GM18505 (cell line): ENCODE measurements at regions not wholly inside any gene's neighbourhood (a gene's known extent, or its start where the extent isn't known, plus 50 kb on each side); places are given as distances from the start of the nearest gene placed in this dataset.

Experiments
- ATAC-seq: cut with Tn5 transposase; IDR thresholded peaks from one replicate; pipeline ENCODE4 v1.9.1; 2021; ENCODE audit not compliant: unreplicated experiment
- POLR2A ChIP-seq: IDR thresholded peaks from 4 replicates; pipeline ENCODE4 v1.6.1; 2011; ENCODE audit warnings: borderline replicate concordance; ENCODE audit not compliant: insufficient read depth, insufficient read length; ENCODE audit errors: extremely low read depth

DNA sequence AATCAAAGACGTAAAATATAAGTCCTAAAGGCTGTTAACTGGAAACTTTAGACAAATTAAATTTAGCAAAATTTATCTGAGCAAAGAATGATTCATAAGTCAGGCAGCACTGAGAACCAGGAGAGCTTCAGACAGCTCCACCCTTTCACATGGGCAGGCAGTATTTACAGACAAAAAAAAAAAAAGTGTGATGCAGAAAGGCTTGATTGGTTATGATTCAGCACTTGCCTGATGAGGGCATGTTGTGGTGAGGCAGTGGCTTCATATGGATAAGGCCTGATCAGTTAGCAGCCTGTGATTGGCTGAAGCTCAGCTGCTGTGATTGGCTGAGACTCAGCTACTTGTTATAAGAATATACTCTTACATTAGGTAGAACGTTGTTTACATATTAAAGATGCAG lies 495.4 kb upstream of the POM121L12 start:
- no peak for ATAC-seq
- TF ChIP-seq POLR2A, result no peak

DNA sequence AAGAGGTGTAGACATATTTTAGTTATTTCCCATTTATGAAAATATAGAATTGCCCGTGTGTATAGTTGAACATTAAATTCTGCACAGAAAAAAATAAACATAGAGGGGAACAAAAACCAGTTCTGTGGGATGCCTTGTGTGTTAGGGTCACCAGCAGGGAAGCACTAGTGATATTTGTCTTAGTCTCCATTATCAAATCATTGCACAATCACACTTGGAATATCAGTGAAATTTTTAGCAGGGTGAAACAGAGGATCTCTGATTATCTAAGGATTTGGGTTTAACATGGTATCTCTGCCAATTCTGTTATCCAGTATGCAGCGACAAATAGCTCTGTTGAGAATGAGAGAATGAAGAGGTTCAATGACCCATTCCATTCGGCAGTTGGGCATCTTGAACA lies 496.0 kb upstream of the POM121L12 start:
- no peak for TF ChIP-seq POLR2A
- ATAC-seq, result no peak

DNA sequence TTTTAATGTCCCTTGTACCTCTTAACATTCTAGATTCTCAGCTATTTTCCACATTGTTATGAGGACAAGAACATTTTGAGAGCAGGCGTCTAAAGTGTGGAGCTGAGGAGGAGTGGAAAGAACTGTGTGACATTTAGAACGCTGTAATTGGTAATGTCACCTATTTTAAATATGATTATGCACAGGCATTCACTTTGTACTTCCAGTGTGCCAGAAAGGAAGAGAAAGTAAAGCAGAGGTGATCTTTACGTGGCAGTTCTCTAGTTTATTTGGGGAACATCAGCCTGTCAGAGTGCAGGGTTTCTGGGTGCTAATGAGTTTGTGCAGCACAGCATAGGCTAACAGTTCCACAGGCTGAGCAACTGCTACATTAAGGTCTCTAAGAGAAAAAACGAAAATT lies 498.4 kb upstream of the POM121L12 start:
- no peak for TF ChIP-seq POLR2A
- no peak for ATAC-seq

DNA sequence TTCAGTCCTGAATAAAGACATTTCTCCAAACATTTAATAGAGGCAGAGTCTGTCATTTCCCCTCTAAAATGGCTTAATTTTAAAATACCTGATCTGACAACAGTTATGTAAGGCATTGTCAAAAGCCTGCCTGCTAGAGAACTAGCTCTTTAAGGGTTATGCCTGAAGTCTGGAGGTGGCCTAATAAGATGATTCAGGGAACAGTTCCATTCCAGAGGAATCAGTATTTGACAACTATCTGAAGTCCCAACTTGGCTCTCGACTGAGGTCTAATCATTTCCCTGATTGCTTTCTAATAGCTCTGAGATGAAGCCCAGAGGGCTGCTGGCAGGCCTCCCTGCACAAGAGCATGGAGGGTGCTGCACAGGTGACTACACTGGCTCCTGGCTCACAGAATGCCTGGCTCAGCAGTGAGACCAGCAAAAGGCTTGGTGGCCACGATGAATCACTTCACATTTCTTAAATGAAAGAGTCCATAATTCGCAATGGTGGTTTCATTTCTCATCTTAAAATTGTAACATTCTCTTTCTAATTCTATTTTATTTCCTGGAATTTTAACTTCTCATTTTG lies 509.6 kb upstream of the POM121L12 start:
- ATAC-seq, result no peak
- no peak for TF ChIP-seq POLR2A

DNA sequence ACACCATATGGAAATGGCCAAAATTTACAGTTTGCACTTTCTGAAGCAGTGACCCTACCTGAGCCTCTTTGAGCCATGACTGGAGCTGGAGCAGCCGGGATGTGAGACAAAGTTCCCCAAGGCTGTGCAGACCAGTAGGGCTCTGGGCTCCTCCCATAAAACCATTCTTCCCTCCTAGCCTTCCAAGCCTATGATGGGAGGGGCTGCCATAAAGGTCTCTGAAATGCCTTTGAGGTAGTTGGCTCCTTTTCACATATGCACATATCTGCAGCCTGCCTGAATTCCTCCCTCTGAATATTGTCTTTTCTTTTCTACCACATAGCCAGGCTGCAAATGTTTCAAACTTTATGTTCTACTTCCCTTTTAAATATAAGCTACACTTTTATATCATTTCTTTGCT lies 516.6 kb upstream of the POM121L12 start:
- no peak for ATAC-seq

DNA sequence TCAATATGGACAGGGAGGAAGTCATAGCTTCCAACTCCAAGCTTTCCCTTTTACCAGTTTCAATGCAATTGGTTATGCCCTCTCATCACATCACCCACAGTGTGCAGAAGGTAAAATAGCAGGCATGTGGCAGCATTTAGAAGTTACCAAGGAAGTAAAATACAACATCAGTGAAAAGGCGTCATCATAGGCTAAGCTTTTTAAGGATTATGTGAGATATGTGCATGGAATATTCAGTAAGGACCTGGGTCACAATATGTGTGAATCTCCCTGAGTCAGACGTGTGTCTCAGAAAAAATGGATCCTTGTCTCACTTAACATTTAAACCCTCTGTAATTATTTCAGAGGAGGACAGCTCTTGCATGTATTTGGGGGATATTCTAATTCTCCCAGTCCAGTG lies 522.8 kb upstream of the POM121L12 start:
- no peak for ATAC-seq
- TF ChIP-seq POLR2A, result no peak

More for the DNA sequence above, 516.6 kb upstream of the POM121L12 start:
- TF ChIP-seq POLR2A, result no peak

DNA sequence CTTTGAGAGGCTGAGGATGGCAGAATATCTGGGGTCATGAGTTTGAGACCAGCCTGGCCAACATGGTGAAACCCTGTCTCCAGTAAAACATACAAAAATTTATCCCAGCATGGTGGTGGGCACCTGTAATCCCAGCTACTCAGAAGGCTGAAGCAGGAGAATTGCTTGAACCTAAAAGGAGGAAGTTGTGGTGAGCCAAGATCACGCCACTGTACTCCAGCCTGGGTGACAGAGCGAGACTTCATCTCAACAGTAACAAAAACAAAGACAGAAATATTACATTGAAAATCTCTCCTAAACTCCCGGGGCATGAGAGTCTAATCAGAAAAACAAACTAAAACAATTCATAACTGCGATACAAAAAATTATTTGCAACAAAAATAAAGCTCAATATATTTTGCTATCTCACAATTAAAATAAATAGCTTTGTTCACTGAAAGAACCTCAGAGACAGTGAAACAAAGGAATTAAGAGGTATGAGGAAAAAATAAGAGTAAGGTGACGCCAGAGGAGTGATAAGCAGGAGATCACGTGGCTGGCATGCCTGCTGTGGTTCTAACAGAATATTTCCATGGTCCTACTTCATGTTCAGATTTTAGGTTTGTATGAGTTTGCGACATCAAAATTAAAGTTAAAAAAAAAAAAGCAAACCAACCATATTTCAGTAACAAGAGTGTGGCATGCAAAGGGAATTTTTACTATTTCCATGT lies 527.7 kb upstream of the POM121L12 start:
- ATAC-seq, result no peak
- TF ChIP-seq POLR2A, result no peak

DNA sequence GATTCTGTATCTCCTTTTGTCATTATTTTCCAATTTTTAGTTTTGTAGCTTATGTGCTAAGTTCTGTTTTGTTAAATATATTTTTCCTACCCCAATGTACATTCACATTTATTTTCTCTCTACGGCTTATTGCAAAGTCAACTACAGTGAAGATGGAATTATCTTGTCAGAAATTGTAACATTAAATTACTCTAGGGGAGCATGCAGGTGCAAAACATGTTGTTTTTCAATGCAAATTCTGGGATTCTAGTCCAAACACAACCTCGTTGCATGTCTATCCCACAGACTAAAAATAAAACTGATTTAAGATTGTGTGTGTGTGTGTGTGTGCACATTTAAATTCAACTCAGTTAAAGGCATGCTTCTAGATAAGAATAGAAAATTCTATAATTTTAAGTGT lies 529.1 kb upstream of the POM121L12 start:
- no peak for ATAC-seq
- no peak for TF ChIP-seq POLR2A

DNA sequence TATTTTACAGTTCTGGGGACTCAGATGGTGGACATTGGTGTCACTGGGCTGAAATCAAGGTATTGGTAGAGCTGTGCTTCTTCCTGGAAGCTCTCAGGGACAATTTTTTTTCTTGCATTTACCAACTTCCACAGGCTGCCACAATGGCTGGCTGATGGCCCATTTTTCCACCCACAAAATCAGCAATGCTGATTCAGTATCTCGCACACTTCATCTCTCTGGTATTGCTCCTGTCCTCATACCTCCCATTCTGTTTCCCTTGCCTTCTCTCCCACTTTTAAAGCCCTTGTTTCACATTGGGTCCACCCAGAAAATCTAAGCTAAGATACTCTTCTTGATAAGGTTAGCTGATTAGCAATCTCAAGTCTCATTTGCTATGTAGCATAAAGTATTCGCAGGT lies 530.9 kb upstream of the POM121L12 start:
- TF ChIP-seq POLR2A, result no peak
- no peak for ATAC-seq

DNA sequence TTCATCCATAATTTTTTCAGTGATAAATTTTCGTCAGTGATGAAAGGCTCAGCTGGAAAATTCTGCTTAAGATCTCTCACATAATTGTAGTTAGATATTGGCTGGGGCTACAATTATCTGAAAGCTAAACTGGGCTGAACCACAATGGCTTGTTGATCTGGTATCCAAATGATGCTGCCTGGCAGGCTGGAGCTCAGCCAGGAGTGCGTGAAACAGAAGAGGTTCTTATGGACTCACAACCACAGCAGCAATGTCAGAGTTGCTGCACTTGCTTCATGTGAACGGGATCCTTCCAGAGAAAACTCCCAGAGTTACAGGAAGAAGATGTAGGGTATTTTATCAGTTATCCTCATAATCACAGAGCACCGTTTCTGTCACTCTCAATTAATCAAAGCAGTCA lies 533.2 kb upstream of the POM121L12 start:
- TF ChIP-seq POLR2A, result no peak
- no peak for ATAC-seq

DNA sequence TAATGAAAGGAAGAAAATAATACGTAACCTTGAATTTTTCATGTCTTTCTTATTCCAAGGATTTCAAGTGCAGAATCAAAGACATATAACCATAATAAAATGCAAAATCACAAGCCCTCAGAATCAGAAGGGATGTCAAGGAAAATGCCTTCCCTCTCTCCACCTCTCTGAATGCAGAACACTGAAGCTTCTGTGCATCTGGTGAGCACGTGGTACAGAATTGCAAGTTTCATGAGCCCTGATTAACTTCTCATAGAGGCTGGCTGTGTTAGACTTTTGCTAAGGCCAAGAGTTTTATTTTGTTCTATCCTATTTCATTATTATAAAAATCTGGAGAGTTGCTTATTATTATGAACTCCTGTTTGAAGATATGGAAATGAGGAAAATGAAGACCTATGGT lies 533.7 kb upstream of the POM121L12 start:
- TF ChIP-seq POLR2A, result no peak
- no peak for ATAC-seq

DNA sequence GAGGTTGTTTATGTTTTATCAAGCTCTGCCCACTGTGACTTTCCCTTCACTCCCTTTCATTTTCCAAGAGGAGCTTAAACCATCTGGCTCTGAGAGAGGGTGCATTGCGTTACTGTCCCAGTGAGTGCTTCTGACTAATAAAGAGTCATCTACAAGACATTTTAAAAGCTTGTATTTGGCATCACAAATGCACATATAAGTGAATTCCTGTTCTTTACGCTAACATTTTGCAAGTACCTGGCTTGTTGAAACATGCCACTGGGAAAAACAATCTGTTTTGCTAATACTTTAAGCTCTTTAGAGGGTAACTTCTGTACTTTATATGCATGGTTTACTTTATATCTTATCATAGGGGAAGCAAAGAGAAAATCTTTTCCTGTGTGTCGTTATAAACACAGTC lies 534.6 kb upstream of the POM121L12 start:
- no peak for TF ChIP-seq POLR2A
- no peak for ATAC-seq

DNA sequence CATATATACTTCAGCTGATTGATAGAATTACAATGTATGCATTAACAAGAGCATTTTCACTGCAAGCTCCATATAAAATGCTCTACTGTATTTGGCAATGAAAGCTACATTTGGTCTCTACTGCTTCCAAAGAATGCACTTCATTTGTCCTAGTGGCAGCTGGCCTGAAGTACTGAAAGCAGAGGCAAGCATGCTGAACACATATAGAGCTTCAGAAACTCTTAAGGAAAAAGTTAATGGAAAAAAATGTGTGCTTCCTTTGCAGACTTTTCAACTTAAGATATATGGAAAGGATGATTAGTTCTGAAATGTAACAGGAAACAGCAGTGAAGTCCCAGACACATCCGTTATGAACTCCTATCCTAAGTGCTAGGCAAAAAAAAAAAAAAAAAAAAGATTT lies 537.1 kb upstream of the POM121L12 start:
- TF ChIP-seq POLR2A, result no peak
- ATAC-seq, result no peak

DNA sequence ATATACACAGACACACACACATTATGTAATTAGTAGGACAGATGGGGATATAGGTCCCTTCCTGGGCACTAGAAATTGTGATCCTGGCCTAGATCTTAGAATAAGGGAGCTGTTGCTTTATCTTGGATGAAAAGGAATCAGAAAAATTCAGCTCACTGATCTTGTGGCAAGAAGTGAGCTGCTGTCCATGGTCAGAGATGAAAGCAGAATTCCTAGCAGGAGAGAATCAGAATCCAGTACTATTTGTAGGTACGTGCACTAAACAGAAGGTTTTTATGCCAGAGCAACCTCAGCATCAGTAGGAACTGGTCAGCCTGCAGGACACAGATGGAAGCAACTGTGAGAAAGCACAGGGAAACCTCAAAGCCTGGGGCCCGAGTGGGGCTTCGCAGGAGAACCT lies 549.2 kb upstream of the POM121L12 start:
- TF ChIP-seq POLR2A, result no peak
- ATAC-seq, result no peak
